HuH-7.5 (cell line): ENCODE measurements at regions not wholly inside any gene's neighbourhood (a gene's known extent, or its start where the extent isn't known, plus 50 kb on each side); places are given as distances from the start of the nearest gene placed in this dataset.

Experiments used
- DNase-seq: peaks from one replicate; pipeline ENCODE4 v3.0.0; 2011; ENCODE audit warnings: low spot score

DNA sequence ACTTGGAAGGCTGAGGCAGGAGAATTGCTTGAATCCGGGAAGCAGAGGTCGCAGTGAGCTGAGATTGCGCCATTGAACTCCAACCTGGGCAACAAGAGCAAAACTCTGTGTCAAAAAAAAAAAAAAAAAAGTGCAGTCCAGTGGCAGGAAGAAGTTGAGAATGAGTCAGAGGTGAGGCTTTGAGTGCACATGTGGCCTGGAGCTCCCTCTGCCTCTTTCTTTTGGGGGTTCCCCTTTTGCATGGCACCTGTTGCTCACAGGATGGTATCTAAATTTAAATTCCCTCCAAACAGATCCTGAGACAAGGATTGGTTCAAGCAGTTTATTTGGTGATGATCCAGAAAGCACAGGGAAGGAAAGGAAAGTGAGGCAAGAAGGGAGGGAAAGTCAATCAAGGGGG lies 151.4 kb upstream of the STX18 start:
- DNase-seq: no peak

DNA sequence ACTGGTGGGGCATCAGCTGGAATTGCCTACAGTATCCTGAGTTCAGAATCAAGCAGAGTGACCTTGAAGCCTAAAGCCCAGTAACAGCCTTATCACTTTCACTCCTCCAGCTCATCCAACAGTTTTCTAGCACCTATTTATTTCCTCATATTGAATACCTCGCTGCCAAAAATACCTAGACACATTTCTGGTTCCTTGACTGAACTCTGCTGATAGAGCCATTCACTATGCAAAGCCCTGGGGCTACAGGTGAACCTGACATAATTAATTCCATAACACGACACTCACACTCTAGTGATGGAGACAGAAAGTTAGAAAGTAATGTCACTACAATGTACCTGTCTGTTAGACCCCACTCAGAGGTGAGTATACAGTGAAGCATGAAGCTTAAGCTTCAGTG lies 149.0 kb upstream of the STX18 start:
- no peak for DNase-seq

DNA sequence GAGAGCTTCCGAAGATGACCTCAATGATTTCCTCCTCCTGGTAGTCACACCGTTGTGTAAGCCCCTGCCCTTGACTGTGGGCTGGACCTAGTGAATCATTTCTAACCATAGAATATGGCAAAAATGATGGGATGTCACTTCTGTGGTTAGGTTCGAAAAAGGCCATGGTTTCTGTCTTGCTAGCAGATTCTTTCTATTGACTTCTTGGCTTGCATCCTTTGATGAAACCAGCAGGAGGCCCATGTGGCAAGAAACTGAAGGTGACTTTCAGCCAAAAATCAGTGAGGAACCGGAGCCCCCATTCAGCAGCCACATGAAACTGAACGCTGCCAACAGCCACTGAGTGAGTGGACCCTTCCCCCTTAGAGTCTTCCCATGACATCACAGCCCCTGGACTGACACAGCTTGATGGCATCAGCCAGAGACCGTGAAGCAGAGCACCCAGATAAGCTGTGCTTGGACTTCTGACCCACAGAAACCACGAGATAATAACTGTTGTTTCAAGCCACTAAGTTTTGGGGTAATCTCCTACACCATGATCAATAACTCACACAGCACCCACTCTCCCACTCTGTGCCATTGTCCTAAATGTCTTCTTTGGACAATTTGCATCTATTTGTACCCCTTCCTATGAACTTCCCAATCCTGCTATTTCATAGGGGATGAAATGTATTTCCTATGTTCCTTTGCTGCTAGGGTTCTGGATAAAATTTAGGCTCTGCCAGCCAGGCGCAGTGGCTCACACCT lies 148.0 kb upstream of the STX18 start:
- DNase-seq: no peak

GRCh38 chr4:4687935-4688727 lies 146.3 kb upstream of the STX18 start:
- DNase-seq: no peak

DNA sequence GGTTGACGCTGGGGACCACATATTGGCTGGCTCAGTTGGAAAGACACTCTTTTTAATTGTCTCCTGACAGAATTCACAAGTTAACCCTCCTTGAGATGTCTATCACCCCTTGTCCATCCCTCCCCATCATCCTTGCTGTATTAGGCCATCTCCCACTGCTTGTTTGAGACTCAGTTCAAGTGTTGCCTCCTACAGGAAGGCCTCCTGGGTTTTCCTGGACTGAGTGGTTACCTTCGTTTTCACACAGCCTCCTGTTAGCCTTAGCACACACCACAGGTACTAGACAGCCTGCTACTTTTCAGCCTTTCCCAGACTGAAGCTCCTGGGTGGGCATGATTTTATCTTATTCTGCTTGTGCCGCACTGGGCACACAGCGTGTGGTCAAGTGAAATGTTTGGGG lies 145.3 kb upstream of the STX18 start:
- no peak for DNase-seq

GRCh38 chr4:4685810-4686795 lies 144.3 kb upstream of the STX18 start:
- no peak for DNase-seq

DNA sequence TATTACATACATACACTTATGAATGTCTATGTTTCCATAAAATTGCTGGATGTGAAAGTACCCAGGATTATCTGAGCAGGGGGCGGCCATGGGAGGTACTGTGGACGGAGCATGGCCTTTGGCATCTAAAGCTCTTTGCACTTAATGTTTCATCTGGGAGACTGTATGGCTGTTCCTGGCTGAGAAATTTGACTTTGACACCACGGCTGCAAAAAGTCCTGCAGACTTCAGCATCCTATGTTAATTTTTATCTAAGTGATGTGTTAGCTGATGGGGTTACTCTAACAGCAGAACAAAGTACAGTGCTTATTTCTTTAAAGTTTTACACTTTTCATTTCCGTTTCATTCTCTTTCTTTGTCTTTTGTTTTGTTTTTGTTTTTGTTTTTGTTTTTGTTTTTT lies 139.8 kb upstream of the STX18 start:
- no peak for DNase-seq

GRCh38 chr4:4680758-4681157 lies 138.9 kb upstream of the STX18 start:
- DNase-seq: no peak

- no peak for DNase-seq
Measured at GRCh38 chr4:4680243-4680642, 138.4 kb upstream of the STX18 start.

GRCh38 chr4:4677556-4678522 lies 136.0 kb upstream of the STX18 start:
- no peak for DNase-seq

DNA sequence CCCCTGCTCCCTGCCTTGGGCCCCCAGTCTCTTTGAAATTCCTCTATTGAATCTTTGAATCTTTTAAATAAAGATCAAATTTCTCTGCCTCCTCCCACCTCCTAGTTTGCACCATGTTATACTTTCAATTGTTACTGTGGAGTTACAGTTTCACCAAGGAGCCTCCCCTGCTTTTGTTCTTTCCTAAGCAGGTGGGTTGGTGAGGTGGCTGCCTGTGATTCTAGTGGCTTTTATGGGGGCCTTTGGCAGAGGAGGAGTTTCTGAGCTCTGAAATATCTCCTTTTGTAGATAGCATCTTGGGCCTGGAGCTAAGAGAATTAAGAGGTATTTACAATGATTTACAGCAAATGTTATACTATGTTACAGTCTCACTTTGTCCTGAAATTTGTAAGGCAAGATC lies 133.8 kb upstream of the STX18 start:
- no peak for DNase-seq

DNA sequence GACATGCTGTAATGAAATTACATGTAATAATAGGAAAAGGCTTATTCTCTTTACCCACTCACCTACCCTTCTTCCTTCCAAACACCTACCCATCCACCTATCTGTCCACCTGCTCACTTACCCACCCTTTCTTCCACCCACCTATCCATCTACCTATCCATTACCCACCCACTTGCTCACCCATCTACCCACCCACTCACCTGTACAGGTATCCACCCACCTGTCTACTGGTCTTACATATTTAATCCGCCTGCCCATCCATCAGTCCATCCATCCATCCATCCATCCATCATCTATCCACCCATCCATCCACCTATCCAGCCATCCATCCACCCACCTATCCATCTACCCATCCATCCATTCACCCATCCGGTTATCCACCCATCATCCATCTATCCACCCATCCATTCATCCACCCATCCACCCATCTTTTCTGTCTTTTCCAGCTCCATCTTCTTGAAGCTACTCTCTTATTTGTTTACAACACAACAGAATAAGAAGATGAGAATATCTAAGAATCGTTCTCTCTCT lies 133.3 kb upstream of the STX18 start:
- DNase-seq: no peak

DNA sequence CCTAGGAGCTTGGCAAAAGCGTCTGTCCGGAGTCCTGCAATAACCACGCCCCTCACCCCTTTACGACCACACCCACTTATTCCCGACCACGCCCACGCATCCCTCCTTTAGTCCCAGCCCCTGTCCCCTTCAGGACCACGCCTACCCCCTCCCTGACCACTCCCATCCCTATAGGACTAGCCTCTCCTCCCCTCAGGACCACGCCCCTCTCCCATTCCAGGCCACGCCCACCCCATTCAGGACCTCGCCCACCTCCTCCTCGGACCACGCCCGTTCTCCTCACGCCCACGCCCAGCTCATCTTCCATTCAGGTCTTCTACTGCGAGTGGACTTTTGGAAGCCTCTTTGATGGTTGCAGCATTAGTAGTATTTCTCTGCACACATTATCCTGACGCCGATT lies 131.2 kb upstream of the STX18 start:
- DNase-seq: peak; percentile 35

- no peak for DNase-seq
Measured at GRCh38 chr4:4672402-4672801, 130.6 kb upstream of the STX18 start.

- DNase-seq: no peak
Measured at GRCh38 chr4:4671774-4672349, 130.0 kb upstream of the STX18 start.

GRCh38 chr4:4670869-4671268 lies 129.0 kb upstream of the STX18 start:
- DNase-seq: no peak

DNA sequence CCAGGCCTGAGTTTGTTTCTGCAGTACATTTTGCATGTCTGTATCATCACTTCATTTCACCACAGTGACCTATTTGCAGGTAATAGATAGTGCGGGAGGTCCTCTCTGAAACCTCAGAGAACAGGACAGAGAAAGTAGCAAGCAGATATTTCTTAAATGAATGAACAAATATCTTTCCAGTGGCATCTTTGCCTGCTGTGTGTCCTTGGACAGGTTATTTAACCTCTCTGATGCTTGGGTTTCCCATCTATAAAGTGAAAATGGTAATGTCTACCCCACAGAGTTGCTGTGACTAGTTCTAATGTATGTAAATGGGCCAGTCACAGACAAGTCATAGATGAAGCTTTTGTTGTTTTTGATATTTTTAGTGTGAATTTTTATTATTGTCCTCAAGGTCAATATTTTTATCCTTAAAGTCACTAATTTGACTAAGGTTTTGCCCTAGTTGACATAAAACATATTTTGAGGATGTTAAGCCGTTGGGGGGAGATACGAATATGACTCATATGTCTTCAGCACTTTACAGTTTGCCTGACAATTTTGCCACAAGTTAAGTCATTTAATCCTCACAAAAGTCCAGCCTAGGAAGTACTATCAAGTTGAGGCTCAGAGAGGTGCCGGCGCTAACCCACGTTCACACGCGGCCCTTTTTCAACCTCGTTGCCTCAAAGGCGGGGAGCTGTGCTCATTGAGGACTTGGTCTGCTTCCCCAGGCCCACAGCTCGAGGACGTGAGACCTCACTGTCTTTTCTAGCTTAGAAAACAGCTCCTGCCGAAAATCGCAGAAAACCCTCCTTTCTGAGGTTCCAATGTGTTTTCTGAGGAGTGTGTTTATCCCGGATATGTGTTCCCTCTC lies 126.7 kb upstream of the STX18 start:
- DNase-seq: no peak

- no peak for DNase-seq
Measured at GRCh38 chr4:4667622-4668081, 125.8 kb upstream of the STX18 start.
